ENCODE measurements at regions not wholly inside any gene's neighbourhood (a gene's known extent, or its start where the extent isn't known, plus 50 kb on each side); places are given as distances from the start of the nearest gene placed in this dataset.

GRCh38 chr6:79862711-79863110 is 84.6 kb downstream of the ELOVL4 start:
- TF ChIP-seq CTCF (IDR thresholded peaks at IDR 0.05) (no peak), POLR2A (IDR thresholded peaks at IDR 0.05; ENCODE audit: low read depth) (no peak), POLR2AphosphoS5 (IDR thresholded peaks at IDR 0.05) (no peak), EP300 (IDR thresholded peaks at IDR 0.05) (no peak)
